ENCODE measurements at regions not wholly inside any gene's neighbourhood (a gene's known extent, or its start where the extent isn't known, plus 50 kb on each side); places are given as distances from the start of the nearest gene placed in this dataset.

DNA sequence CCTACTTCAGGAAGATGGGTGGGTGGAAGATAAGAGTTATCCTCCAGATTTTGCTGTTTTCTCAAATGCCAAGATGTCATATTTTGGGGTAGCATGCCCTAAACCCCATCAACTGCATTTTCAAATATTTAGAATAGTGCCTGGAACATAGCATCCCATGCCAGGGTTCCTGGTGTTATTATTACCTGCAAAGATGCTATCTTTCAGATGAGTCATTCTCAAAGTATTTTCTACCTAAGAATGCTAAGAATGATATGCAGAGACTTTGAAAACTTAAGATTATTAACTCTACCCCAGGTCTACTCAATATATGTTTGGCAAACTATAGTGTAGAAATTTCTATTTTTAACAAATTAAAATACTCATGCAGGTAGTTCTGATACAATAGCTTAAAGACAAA is 934.3 kb upstream of the SLIT2 start:
- TF ChIP-seq POLR2A (IDR thresholded peaks at IDR 0.05), result no peak
- TF ChIP-seq, protein P1, sequence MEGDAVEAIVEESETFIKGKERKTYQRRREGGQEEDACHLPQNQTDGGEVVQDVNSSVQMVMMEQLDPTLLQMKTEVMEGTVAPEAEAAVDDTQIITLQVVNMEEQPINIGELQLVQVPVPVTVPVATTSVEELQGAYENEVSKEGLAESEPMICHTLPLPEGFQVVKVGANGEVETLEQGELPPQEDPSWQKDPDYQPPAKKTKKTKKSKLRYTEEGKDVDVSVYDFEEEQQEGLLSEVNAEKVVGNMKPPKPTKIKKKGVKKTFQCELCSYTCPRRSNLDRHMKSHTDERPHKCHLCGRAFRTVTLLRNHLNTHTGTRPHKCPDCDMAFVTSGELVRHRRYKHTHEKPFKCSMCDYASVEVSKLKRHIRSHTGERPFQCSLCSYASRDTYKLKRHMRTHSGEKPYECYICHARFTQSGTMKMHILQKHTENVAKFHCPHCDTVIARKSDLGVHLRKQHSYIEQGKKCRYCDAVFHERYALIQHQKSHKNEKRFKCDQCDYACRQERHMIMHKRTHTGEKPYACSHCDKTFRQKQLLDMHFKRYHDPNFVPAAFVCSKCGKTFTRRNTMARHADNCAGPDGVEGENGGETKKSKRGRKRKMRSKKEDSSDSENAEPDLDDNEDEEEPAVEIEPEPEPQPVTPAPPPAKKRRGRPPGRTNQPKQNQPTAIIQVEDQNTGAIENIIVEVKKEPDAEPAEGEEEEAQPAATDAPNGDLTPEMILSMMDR (IDR thresholded peaks at IDR 0.05), result no peak
- no peaks in the 10 kb centered on the region for H3K36me3 ChIP-seq (ENCODE audit: low read depth, missing control alignments)
- H3K9me3 ChIP-seq, result no peaks in the 10 kb centered on the region
- no peak overlapping the region for H3K27ac ChIP-seq
- no peaks in the 10 kb centered on the region for H3K4me1 ChIP-seq
- intact Hi-C loops (cut with DNase I; ENCODE audit: low total_unique reads), result no loop called here
- no peak overlapping the region for H3K4me3 ChIP-seq
- no peak for DNase-seq
- no peaks in the 10 kb centered on the region for H3K27me3 ChIP-seq

DNA sequence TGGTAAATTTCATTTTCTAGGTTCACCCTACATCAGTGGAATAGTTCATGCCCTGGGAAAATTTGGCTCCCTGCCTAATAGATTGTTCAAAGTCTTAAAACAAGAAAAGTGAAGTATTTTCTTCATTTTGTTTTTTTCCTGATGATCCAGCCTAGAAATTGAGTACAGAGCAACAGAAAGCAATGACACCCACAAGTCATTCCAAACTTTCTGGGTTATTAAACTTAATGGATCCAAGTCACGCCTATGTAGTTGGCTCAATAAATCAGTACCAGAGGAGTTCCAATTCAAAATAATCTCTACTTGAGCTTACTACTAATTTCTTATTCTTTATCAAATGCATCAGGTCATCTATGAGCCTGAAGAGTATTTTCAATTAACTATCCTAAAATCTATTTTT is 937.6 kb upstream of the SLIT2 start:
- 60 to 81% methylated on average over 1 of the region's 1 CpG for WGBS, 2 donors
- DNase-seq, result no peak
- no peaks in the 10 kb centered on the region for H3K9me3 ChIP-seq
- H3K4me1 ChIP-seq, result no peaks in the 10 kb centered on the region
- no peaks in the 10 kb centered on the region for H3K36me3 ChIP-seq (ENCODE audit: low read depth, missing control alignments)
- no peaks in the 10 kb centered on the region for H3K27me3 ChIP-seq
- intact Hi-C loops (cut with DNase I; ENCODE audit: low total_unique reads), result no loop called here
- no peak overlapping the region for H3K27ac ChIP-seq
- no peak for TF ChIP-seq POLR2A (IDR thresholded peaks at IDR 0.05)
- TF ChIP-seq, protein P1 (IDR thresholded peaks at IDR 0.05), result no peak
- H3K4me3 ChIP-seq, result no peak overlapping the region

DNA sequence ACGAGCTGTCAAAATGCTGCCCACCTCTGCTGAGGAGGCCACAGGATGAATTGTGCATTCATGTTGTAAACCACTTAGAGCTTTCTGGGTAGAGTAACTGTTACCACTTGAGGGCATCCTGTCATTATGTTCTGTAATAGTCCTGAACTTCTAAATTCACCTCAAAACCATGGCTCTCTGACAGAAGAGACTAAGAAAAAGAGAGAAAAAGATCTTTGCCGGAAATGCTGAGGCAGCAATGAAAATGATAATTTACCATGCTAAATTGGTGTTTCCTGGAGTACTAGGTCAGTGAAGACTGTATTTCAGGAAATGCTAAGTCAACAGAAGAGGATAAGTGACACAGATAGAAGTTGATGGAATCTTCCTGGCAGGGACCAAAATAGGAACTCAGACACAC is 942.3 kb upstream of the SLIT2 start:
- intact Hi-C loops (cut with DNase I; ENCODE audit: low total_unique reads), result no loop called here
- no peaks in the 10 kb centered on the region for H3K4me1 ChIP-seq
- WGBS, 2 donors, result 47 to 52% methylated on average over 2 of the region's 2 CpGs
- TF ChIP-seq, protein P1 (IDR thresholded peaks at IDR 0.05), result no peak
- no peak for TF ChIP-seq POLR2A (IDR thresholded peaks at IDR 0.05)
- no peaks in the 10 kb centered on the region for H3K36me3 ChIP-seq (ENCODE audit: low read depth, missing control alignments)
- H3K27ac ChIP-seq, result no peak overlapping the region
- no peak for DNase-seq
- H3K9me3 ChIP-seq, result no peaks in the 10 kb centered on the region
- no peaks in the 10 kb centered on the region for H3K27me3 ChIP-seq
- no peak overlapping the region for H3K4me3 ChIP-seq

GRCh38 chr4:19304028-19304427 is 947.7 kb upstream of the SLIT2 start:
- DNase-seq, result no peak
- no peaks in the 10 kb centered on the region for H3K9me3 ChIP-seq
- no peaks in the 10 kb centered on the region for H3K27me3 ChIP-seq
- no peak overlapping the region for H3K4me3 ChIP-seq
- WGBS, 2 donors, result 70 to 77% methylated on average over 2 of the region's 2 CpGs
- no peak overlapping the region for H3K27ac ChIP-seq
- H3K4me1 ChIP-seq, result no peaks in the 10 kb centered on the region
- H3K36me3 ChIP-seq (ENCODE audit: low read depth, missing control alignments), result no peaks in the 10 kb centered on the region
- no peak for TF ChIP-seq POLR2A (IDR thresholded peaks at IDR 0.05)
- TF ChIP-seq, protein P1 (IDR thresholded peaks at IDR 0.05), result no peak
- intact Hi-C loops (cut with DNase I; ENCODE audit: low total_unique reads), result no loop called here

- 75 to 77% methylated on average over 4 of the region's 4 CpGs for WGBS, 2 donors
- intact Hi-C loops (cut with DNase I; ENCODE audit: low total_unique reads), result no loop called here
- H3K27ac ChIP-seq, result no peak overlapping the region
- no peaks in the 10 kb centered on the region for H3K36me3 ChIP-seq (ENCODE audit: low read depth, missing control alignments)
- H3K4me1 ChIP-seq, result no peaks in the 10 kb centered on the region
- no peak overlapping the region for H3K4me3 ChIP-seq
- TF ChIP-seq, protein P1 (IDR thresholded peaks at IDR 0.05), result no peak
- no peak for TF ChIP-seq POLR2A (IDR thresholded peaks at IDR 0.05)
- DNase-seq, result no peak
- H3K9me3 ChIP-seq, result no peaks in the 10 kb centered on the region
- no peaks in the 10 kb centered on the region for H3K27me3 ChIP-seq
These were observed 950.2 kb upstream of the SLIT2 start for GRCh38 chr4:19301527-19301926.

Data from testis (tissue), 2 donors.